Pancreas (tissue), 10 donors: ENCODE measurements at regions not wholly inside any gene's neighbourhood (a gene's known extent, or its start where the extent isn't known, plus 50 kb on each side); places are given as distances from the start of the nearest gene placed in this dataset.

Experiments used
- ATAC-seq, 4 donors: fragments of 200-7000 bp; cut with Tn5 transposase; one replicate each; pipeline versions ENCODE4 v1.8.0 to v1.9.1; 2020; ENCODE audit warnings: mild to moderate bottlenecking in 4 of 4, moderate library complexity in 4 of 4
- DNase-seq, 6 donors: peaks; one replicate each; pipeline ENCODE4 v3.0.0-alpha.2; 2020
- FAIRE-seq: peaks from 2 replicates; lab custom pipeline; 2012; peaks lifted over from hg19 to GRCh38; lab: Jason Lieb, UNC
- H3K27ac ChIP-seq, 4 donors: fragments of 200-600 bp; sonication (generic); 1 replicate in 3 of 4; 2 replicates in 1 of 4; pipeline versions ENCODE4 v1.5.0 to v1.8.0; 2020
- H3K27me3 ChIP-seq, 4 donors: fragments of 200-600 bp; one replicate each; pipeline ENCODE4 v1.8.0; 2021
- H3K36me3 ChIP-seq, 3 donors: fragments of 200-600 bp; sonication (generic) in 1 of 3; one replicate each; pipeline versions ENCODE4 v1.5.0 to v1.8.0; 2020 to 2021
- H3K4me1 ChIP-seq, 3 donors: fragments of 200-600 bp; one replicate each; pipeline ENCODE4 v1.8.0; 2021
- H3K4me3 ChIP-seq, 4 donors: fragments of 200-600 bp; sonication (generic) in 2 of 4; one replicate each; pipeline versions ENCODE4 v1.5.0 to v1.8.0; 2020 to 2021
- H3K9me3 ChIP-seq, 4 donors: fragments of 200-600 bp; one replicate each; pipeline ENCODE4 v1.8.0; 2021
- CTCF ChIP-seq, 4 donors: fragments of 200-600 bp; sonication (generic) in 3 of 4; IDR thresholded peaks; one replicate each; pipeline versions ENCODE4 v1.5.0 to v1.8.0; 2021; ENCODE audit warnings: antibody characterized with exemption in 4 of 4
- WGBS, 2 donors: extraction: QIAGEN DNeasy Blood & Tissue Kit; methylation state at CpG; one replicate each; pipeline ENCODE4 v1.1.7; 2013; 5-methylcytosine and 5-hydroxymethylcytosine counted together
- intact Hi-C, 3 donors: fragments of 100-400 bp; cut with DNase I; formaldehyde crosslinking; loops; one replicate each; pipeline versions ENCODE4 v1.11.1 to v1.14.2; 2022
- donor health status: healthy with polysubstance abuse.
- donor health status: DM: no; HTN: no; CAD: no; lungs with moderate emphysema.
- donor health status: DM: no; HTN: no; CAD: no.
- donor health status: control.
- donor health status: control.
- donor health status: Bipolar disorder and iron deficiency.
- donor health status: DM: yes; HTN: yes; CAD: no.
- donor health status: DM: no; HTN: no; CAD: no.
- donor health status: DM: no; HTN: no; CAD: no.
- donor health status: DM: yes; HTN: yes; CAD: no.

- Histone ChIP-seq H3K4me3 (no peak overlapping the region), H3K27me3 (no peaks in the 10 kb centered on the region), H3K9me3 (no peaks in the 10 kb centered on the region), H3K36me3 (no peaks in the 10 kb centered on the region), H3K27ac (no peak overlapping the region), H3K4me1 (no peaks in the 10 kb centered on the region)
- intact Hi-C loops: no loop called here
- no peak for ATAC-seq
- TF ChIP-seq CTCF (IDR thresholded peaks at IDR 0.05): no peak
- DNase-seq: no peak
- no peak for FAIRE-seq
Measured at GRCh38 chr5:89583534-89583933, 700.5 kb upstream of the MEF2C start.

- TF ChIP-seq CTCF (IDR thresholded peaks at IDR 0.05): no peak
- Histone ChIP-seq H3K4me3 (no peak overlapping the region), H3K36me3 (no peaks in the 10 kb centered on the region), H3K9me3 (no peaks in the 10 kb centered on the region), H3K27me3 (no peaks in the 10 kb centered on the region), H3K27ac (no peak overlapping the region), H3K4me1 (no peaks in the 10 kb centered on the region)
- no peak for DNase-seq
- WGBS, 2 donors: 84 to 97% methylated on average over 1 of the region's 1 CpG
- ATAC-seq: no peak
- intact Hi-C loops: no loop called here
- no peak for FAIRE-seq
Measured at GRCh38 chr5:89582768-89583339, 699.9 kb upstream of the MEF2C start.

GRCh38 chr5:89580976-89581375 lies 698.0 kb upstream of the MEF2C start:
- 78 to 90% methylated on average over 2 of the region's 2 CpGs for WGBS, 2 donors
- no peak for FAIRE-seq
- H3K9me3 ChIP-seq: no peaks in the 10 kb centered on the region
- TF ChIP-seq CTCF (IDR thresholded peaks at IDR 0.05): no peak
- DNase-seq: no peak
- H3K27me3 ChIP-seq: no peaks in the 10 kb centered on the region
- no peak for ATAC-seq
- no peak overlapping the region for H3K27ac ChIP-seq
- H3K4me1 ChIP-seq: no peaks in the 10 kb centered on the region
- no peaks in the 10 kb centered on the region for H3K36me3 ChIP-seq
- H3K4me3 ChIP-seq: no peak overlapping the region
- intact Hi-C loops: no loop called here

DNA sequence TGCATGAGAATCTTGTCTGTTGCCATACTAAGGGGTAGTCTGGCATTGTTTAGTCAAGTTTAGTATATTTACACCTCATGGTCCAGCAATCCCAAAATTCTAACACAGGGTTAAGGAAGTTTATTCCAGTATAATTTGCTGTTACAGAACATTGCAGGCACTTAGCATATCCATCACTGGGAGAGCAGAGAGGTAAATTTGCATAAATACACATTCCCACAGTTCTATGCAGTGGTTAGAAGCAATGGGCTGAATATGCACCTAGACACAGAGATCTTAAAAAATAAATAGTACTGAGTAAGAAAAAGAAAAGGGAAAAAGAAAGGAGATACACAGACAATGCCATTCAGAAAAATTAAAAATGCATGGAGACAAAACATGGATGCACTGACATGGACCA lies 692.3 kb upstream of the MEF2C start:
- FAIRE-seq: no peak
- no peak for ATAC-seq
- no peaks in the 10 kb centered on the region for H3K27me3 ChIP-seq

More for the DNA sequence above, 692.3 kb upstream of the MEF2C start:
- Histone ChIP-seq H3K27ac (no peak overlapping the region), H3K4me3 (no peak overlapping the region), H3K9me3 (no peaks in the 10 kb centered on the region), H3K4me1 (no peaks in the 10 kb centered on the region), H3K36me3 (no peaks in the 10 kb centered on the region)
- no peak for DNase-seq
- no peak for TF ChIP-seq CTCF (IDR thresholded peaks at IDR 0.05)
- intact Hi-C loops: no loop called here
